ENCODE measurements at regions not wholly inside any gene's neighbourhood (a gene's known extent, or its start where the extent isn't known, plus 50 kb on each side); places are given as distances from the start of the nearest gene placed in this dataset.
"Not testable (repeated sequence)": the region's sequence is repeated elsewhere in the genome, so short reads cannot be mapped to it uniquely, and the experiment has no call there.

DNA sequence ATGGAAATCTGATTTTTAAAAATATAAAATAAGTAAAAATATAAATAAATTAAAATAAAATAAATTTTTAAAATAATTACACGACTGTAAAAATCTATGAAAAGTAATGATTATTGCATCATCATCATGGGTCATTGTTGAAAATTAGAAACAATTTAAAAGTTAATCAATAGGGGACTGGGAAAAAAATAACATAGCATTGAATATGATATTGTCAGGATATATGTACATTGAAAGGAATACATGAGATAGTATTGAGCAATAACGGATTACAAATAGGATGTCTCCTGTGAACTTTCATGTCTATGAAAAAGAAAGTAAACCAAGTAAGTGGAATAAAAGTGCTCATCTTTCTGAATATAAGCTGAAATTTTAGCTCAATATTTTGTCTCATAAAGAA is 566.8 kb upstream of the HTR2C start:
- no peak for DNase-seq (ENCODE audit: low read depth)
- no peak overlapping the region for H3K4me3 ChIP-seq (ENCODE audit: low read length)
- TF ChIP-seq, protein P1, sequence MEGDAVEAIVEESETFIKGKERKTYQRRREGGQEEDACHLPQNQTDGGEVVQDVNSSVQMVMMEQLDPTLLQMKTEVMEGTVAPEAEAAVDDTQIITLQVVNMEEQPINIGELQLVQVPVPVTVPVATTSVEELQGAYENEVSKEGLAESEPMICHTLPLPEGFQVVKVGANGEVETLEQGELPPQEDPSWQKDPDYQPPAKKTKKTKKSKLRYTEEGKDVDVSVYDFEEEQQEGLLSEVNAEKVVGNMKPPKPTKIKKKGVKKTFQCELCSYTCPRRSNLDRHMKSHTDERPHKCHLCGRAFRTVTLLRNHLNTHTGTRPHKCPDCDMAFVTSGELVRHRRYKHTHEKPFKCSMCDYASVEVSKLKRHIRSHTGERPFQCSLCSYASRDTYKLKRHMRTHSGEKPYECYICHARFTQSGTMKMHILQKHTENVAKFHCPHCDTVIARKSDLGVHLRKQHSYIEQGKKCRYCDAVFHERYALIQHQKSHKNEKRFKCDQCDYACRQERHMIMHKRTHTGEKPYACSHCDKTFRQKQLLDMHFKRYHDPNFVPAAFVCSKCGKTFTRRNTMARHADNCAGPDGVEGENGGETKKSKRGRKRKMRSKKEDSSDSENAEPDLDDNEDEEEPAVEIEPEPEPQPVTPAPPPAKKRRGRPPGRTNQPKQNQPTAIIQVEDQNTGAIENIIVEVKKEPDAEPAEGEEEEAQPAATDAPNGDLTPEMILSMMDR (conservative IDR thresholded peaks at IDR 0.05; ENCODE audit: low read length): no peak

GRCh38 chrX:114015966-114016365 is 567.9 kb upstream of the HTR2C start:
- H3K4me3 ChIP-seq (ENCODE audit: low read length): no peak overlapping the region
- TF ChIP-seq, protein P1 (conservative IDR thresholded peaks at IDR 0.05; ENCODE audit: low read length): no peak
- DNase-seq (ENCODE audit: low read depth): no peak

GRCh38 chrX:114006664-114007063 is 577.2 kb upstream of the HTR2C start:
- DNase-seq (ENCODE audit: low read depth): no peak
- TF ChIP-seq, protein P1 (conservative IDR thresholded peaks at IDR 0.05; ENCODE audit: low read length): no peak
- H3K4me3 ChIP-seq (ENCODE audit: low read length): no peak overlapping the region

- TF ChIP-seq, protein P1 (conservative IDR thresholded peaks at IDR 0.05; ENCODE audit: low read length): no peak
- no peak overlapping the region for H3K4me3 ChIP-seq (ENCODE audit: low read length)
- no peak for DNase-seq (ENCODE audit: low read depth)
Observed at GRCh38 chrX:113996781-113997180, 587.1 kb upstream of the HTR2C start.

DNA sequence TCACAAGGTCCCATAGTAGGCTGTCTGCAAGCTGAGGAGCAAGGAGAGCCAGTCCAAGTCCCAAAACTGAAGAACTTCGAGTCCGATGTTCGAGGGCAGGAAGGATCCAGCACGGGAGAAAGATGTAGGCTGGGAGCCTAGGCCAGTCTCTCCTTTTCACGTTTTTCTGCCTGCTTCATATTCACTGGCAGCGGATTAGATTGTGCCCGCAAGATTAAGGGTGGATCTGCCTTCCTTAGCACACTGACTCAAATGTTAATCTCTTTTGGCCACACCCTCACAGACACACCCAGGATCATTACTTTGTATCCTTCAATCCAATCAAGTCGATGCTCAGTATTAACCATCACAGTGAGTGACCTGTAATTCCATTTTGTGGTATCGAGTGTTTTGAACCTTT is 592.2 kb upstream of the HTR2C start:
- not testable (repeated sequence) for DNase-seq (ENCODE audit: low read depth); H3K4me3 ChIP-seq (ENCODE audit: low read length)

DNA sequence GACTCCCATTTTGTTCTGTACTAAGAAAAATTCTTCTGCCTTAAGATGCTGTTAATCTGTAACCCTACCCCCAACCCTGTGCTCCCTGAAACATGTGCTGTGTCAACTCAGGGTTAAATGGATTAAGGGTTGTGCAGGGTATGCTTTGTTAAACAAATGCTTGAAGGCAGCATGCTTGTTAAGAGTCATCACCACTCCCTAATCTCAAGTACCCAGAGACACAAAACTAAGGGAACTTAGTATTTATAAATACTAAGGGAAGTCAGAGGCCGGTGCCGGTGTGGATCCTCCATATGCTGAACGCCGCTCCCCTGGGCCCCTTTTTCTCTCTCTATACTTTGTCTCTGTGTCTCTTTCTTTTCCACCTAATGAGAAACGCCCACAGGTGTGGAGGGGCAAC is 593.2 kb upstream of the HTR2C start:
- not testable (repeated sequence) for DNase-seq (ENCODE audit: low read depth); H3K4me3 ChIP-seq (ENCODE audit: low read length)

GRCh38 chrX:113988315-113988935 is 595.5 kb upstream of the HTR2C start:
- not testable (repeated sequence) for H3K4me3 ChIP-seq (ENCODE audit: low read length); DNase-seq (ENCODE audit: low read depth)

DNA sequence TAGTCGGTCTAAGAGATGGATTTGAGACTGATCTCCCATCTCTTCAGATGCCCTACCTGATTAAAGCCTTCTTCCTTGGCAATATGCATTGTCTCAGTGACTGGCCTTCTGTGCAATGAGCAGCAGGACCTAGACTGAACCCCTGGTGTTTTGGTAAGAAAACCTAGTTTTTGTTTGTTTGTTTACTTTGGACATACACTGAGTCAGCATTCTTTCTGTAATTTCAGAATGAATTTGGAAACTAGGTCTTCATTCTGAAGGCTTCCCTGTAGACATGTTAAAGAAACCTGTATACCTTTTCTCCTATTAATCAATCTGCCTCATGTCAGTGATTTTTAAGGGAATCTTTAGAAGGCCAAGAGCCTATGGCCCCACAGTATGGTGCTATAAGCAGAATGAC is 597.5 kb upstream of the HTR2C start:
- H3K4me3 ChIP-seq (ENCODE audit: low read length): no peak overlapping the region
- TF ChIP-seq, protein P1 (conservative IDR thresholded peaks at IDR 0.05; ENCODE audit: low read length): no peak

DNA sequence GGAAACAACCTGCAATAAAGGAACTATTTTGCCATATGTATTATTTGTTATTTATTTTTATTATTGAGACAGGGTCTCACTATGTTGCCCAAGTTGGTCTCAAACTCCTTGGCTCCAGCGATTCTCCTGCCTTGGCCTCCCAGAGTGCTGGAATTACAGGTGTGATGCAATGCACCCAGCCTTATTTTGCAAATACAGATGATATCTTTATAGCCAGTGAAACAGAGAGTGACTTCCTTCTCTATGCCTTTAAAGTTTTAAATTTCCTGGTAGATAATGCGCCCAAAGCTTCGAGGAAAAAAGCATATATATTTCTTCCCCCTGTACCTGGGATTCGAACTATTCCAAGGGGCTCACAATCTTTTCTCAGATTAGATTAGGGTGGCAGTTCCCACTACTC is 601.1 kb upstream of the HTR2C start:
- H3K4me3 ChIP-seq (ENCODE audit: low read length): no peak overlapping the region
- no peak for DNase-seq (ENCODE audit: low read depth)
- TF ChIP-seq, protein P1 (conservative IDR thresholded peaks at IDR 0.05; ENCODE audit: low read length): no peak

More for the DNA sequence above, 597.5 kb upstream of the HTR2C start:
- DNase-seq (ENCODE audit: low read depth): no peak
